ENCODE measurements at regions not wholly inside any gene's neighbourhood (a gene's known extent, or its start where the extent isn't known, plus 50 kb on each side); places are given as distances from the start of the nearest gene placed in this dataset.

DNA sequence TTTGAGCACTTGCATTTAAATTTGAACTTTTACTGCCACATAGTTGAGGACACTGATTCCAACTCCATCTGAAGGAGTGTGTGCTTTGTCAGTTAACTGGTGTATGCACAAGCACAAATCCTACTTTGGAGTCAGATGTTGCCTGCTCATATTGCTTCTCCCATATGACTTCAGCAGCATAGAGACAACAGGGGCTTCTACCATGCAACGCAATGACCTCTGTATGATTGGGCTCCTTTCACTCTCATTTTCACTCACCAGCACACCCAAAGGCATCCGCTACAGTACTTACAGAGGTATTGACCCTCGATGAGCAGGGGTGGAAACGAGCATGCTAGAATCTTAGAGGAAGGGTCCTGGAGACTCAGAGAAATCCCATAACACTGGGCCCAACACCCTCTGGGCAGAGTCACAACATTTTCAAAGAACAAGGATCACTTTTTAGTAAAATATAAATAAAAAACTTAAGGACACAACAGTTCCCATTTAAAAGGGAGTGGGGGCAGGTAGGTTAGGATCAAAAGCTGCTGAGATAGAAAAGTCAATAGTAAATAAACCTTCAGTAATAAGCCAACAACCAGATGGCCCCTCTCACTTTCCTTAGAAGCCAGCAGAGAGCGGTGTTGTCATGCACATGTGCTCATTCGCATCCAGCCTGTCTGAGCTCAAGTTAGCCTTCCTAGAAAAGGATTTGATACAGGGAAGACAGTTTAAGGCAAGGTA is 203.8 kb downstream of the SNCAIP start:
- TF ChIP-seq, protein P1, sequence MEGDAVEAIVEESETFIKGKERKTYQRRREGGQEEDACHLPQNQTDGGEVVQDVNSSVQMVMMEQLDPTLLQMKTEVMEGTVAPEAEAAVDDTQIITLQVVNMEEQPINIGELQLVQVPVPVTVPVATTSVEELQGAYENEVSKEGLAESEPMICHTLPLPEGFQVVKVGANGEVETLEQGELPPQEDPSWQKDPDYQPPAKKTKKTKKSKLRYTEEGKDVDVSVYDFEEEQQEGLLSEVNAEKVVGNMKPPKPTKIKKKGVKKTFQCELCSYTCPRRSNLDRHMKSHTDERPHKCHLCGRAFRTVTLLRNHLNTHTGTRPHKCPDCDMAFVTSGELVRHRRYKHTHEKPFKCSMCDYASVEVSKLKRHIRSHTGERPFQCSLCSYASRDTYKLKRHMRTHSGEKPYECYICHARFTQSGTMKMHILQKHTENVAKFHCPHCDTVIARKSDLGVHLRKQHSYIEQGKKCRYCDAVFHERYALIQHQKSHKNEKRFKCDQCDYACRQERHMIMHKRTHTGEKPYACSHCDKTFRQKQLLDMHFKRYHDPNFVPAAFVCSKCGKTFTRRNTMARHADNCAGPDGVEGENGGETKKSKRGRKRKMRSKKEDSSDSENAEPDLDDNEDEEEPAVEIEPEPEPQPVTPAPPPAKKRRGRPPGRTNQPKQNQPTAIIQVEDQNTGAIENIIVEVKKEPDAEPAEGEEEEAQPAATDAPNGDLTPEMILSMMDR (IDR thresholded peaks at IDR 0.05) = peak; percentile 23 to 62 (median 46)
- TF ChIP-seq POLR2AphosphoS5 (IDR thresholded peaks at IDR 0.05) = no peak
- TF ChIP-seq EP300 (IDR thresholded peaks at IDR 0.05) = no peak

Data from gastroesophageal sphincter (tissue), 3 donors.